ENCODE measurements at regions not wholly inside any gene's neighbourhood (a gene's known extent, or its start where the extent isn't known, plus 50 kb on each side); places are given as distances from the start of the nearest gene placed in this dataset.

- DNase-seq = no peak
Measured at GRCh38 chr20:11267762-11268335, 594.0 kb upstream of the JAG1 start.

GRCh38 chr20:11270566-11270965, 596.8 kb upstream of the JAG1 start:
- DNase-seq = no peak

GRCh38 chr20:11271319-11271718, 597.5 kb upstream of the JAG1 start:
- DNase-seq = no peak

GRCh38 chr20:11271920-11272594, 598.3 kb upstream of the JAG1 start:
- DNase-seq = no peak

- DNase-seq = no peak
Measured at GRCh38 chr20:11274141-11274594, 600.4 kb upstream of the JAG1 start.

- DNase-seq = no peak
Measured at GRCh38 chr20:11275740-11276139, 601.9 kb upstream of the JAG1 start.

- DNase-seq = no peak
Measured at GRCh38 chr20:11277170-11277569, 603.4 kb upstream of the JAG1 start.

GRCh38 chr20:11277858-11278257, 604.1 kb upstream of the JAG1 start:
- DNase-seq = no peak

- DNase-seq = no peak
Measured at GRCh38 chr20:11278461-11278860, 604.7 kb upstream of the JAG1 start.

GRCh38 chr20:11281240-11281639, 607.4 kb upstream of the JAG1 start:
- no peak for DNase-seq

- no peak for DNase-seq
Measured at GRCh38 chr20:11281768-11282167, 608.0 kb upstream of the JAG1 start.

GRCh38 chr20:11287126-11287525, 613.3 kb upstream of the JAG1 start:
- no peak for DNase-seq

- no peak for DNase-seq
Measured at GRCh38 chr20:11296221-11296620, 621.5 kb upstream of the BTBD3 start.

GRCh38 chr20:11296951-11297350, 620.7 kb upstream of the BTBD3 start:
- no peak for DNase-seq

GRCh38 chr20:11301699-11302098, 616.0 kb upstream of the BTBD3 start:
- DNase-seq = no peak

GRCh38 chr20:11302436-11302835, 615.3 kb upstream of the BTBD3 start:
- DNase-seq = no peak

- DNase-seq = no peak
Measured at GRCh38 chr20:11304795-11305194, 612.9 kb upstream of the BTBD3 start.

GRCh38 chr20:11305406-11305805, 612.3 kb upstream of the BTBD3 start:
- no peak for DNase-seq

- DNase-seq = no peak
Measured at GRCh38 chr20:11311659-11312224, 606.0 kb upstream of the BTBD3 start.

GRCh38 chr20:11315525-11315924, 602.2 kb upstream of the BTBD3 start:
- no peak for DNase-seq

- no peak for DNase-seq
Measured at GRCh38 chr20:11316244-11316643, 601.4 kb upstream of the BTBD3 start.

- no peak for DNase-seq
Measured at GRCh38 chr20:11320033-11320432, 597.7 kb upstream of the BTBD3 start.

- DNase-seq = no peak
Measured at GRCh38 chr20:11323816-11324215, 593.9 kb upstream of the BTBD3 start.

GRCh38 chr20:11324990-11325389, 592.7 kb upstream of the BTBD3 start:
- DNase-seq = no peak

- DNase-seq = no peak
Measured at GRCh38 chr20:11328839-11329238, 588.9 kb upstream of the BTBD3 start.
